Esophagus muscularis mucosa (tissue), 3 donors: ENCODE measurements at regions not wholly inside any gene's neighbourhood (a gene's known extent, or its start where the extent isn't known, plus 50 kb on each side); places are given as distances from the start of the nearest gene placed in this dataset.

ENCODE experiments used
- POLR2A ChIP-seq: fragments of 450-650 bp; IDR thresholded peaks from one replicate; pipeline ENCODE4 v1.6.1; 2017; ENCODE audit warnings: antibody characterized with exemption, moderate library complexity, mild to moderate bottlenecking, low read depth
- POLR2AphosphoS5 ChIP-seq, 2 donors: sonication (generic); formaldehyde crosslinking; IDR thresholded peaks; one replicate each; pipeline ENCODE4 v1.6.1; 2017; ENCODE audit warnings: antibody characterized with exemption in 2 of 2
- TF ChIP-seq, protein P1 (sequence below), 3 experiments: fragments of 200-600 bp in 2 of 3; fragments of 450-650 bp in 1 of 3; sonication (generic) in 2 of 3; IDR thresholded peaks; one replicate each; pipeline ENCODE4 v1.5.1; 2017 to 2019; ENCODE audit warnings: antibody characterized with exemption in 3 of 3, mild to moderate bottlenecking in 2 of 3, moderate library complexity in 1 of 3

DNA sequence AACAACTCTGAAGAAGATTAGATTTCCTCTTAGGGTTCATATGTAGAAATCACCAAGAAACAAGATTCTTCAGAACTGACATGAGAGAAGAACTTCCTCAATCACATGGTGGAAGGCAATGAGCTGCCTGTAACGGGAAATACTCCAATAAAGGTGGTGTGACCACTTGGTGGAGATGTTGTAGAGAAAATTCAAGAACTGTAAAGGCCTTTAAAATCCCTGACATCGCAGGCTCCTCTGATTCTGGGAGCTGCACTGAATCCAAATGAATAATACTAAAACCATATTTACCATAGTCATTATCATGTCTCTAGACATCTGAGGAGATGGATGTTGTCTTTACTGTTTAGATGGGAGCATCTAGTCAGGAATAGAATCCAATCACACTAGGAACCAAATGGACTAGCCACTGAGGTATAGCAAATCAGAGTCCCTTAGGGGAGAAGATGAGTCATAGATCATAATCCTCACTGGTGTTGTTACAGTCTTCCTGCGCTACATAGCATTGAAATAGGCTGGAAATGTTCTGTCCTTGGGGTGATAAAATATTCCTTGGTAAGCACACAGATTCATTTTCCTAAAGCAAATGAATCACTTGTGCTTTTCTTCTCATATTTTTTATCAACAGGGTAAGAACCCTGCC lies 321.6 kb upstream of the TENM4 start:
- TF ChIP-seq, protein P1, sequence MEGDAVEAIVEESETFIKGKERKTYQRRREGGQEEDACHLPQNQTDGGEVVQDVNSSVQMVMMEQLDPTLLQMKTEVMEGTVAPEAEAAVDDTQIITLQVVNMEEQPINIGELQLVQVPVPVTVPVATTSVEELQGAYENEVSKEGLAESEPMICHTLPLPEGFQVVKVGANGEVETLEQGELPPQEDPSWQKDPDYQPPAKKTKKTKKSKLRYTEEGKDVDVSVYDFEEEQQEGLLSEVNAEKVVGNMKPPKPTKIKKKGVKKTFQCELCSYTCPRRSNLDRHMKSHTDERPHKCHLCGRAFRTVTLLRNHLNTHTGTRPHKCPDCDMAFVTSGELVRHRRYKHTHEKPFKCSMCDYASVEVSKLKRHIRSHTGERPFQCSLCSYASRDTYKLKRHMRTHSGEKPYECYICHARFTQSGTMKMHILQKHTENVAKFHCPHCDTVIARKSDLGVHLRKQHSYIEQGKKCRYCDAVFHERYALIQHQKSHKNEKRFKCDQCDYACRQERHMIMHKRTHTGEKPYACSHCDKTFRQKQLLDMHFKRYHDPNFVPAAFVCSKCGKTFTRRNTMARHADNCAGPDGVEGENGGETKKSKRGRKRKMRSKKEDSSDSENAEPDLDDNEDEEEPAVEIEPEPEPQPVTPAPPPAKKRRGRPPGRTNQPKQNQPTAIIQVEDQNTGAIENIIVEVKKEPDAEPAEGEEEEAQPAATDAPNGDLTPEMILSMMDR (IDR thresholded peaks at IDR 0.05): no peak
- no peak for TF ChIP-seq POLR2AphosphoS5 (IDR thresholded peaks at IDR 0.05)
- TF ChIP-seq POLR2A: no peak
